Activated T-cell treated with anti-CD3 and anti-CD28 coated beads, Interleukin-2, amount 50 U/mL, for 4 hours (primary cell): ENCODE measurements at regions not wholly inside any gene's neighbourhood (a gene's known extent, or its start where the extent isn't known, plus 50 kb on each side); places are given as distances from the start of the nearest gene placed in this dataset.
"Not testable (repeated sequence)": the region's sequence is repeated elsewhere in the genome, so short reads cannot be mapped to it uniquely, and the experiment has no call there.

ENCODE experiments used
- ATAC-seq, 2 donors: fragments of 200-7000 bp; cut with Tn5 transposase; one replicate each; pipeline ENCODE4 v1.10.0; 2021
- DNase-seq: peaks from one replicate; pipeline ENCODE4 v3.0.0-alpha.2; 2020
- H3K27me3 Mint-ChIP-seq: one replicate; pipeline ENCODE4 v1.8.0; 2021; ENCODE audit warnings: low read depth, mixed read lengths
- H3K36me3 Mint-ChIP-seq: one replicate; pipeline ENCODE4 v1.8.0; 2022; ENCODE audit warnings: mixed read lengths; ENCODE audit not compliant: insufficient read depth
- H3K4me1 Mint-ChIP-seq: one replicate; pipeline ENCODE4 v1.8.0; 2021; ENCODE audit warnings: low read depth, mixed read lengths
- H3K4me3 Mint-ChIP-seq: one replicate; pipeline ENCODE4 v1.8.0; 2021; ENCODE audit warnings: mild to moderate bottlenecking, moderate library complexity, mixed read lengths
- H3K9me3 Mint-ChIP-seq: one replicate; pipeline ENCODE4 v1.8.0; 2021; ENCODE audit warnings: mixed read lengths

DNA sequence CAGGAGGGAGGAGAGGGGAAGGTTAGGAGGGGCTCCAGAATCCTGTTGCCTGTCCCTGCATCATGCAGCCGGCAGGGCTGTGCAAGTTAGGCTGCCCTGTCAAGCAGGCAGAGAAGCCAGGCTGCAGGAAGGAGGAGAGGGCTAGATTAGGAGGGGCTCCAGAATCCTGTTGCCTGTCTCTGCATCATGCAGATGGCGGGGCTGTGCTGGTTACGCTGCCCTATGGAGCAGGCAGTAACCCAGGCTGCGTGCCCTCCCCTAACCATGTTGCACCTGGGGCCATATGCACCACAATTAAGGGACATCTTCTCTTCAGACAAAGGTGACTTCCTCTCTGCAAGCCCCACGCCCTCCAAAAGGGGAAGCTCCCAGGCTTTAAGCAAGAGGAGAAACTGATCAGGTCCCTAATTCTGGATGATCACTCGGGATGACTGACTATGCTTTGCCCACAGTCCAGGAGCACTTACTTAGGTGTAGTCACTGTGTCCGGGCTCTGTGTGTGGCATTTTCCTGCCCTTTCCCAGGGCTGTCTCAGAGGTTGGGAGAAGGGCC, 457.4 kb downstream of the SETD4 start:
- H3K36me3 Mint-ChIP-seq: no peaks in the 10 kb centered on the region
- H3K4me1 Mint-ChIP-seq: no peaks in the 10 kb centered on the region
- peaks cover 12% of the 10 kb centered on the region for H3K27me3 Mint-ChIP-seq
- DNase-seq: no peak
- ATAC-seq: no peak
- peaks cover 5% of the 10 kb centered on the region for H3K9me3 Mint-ChIP-seq
- no peak overlapping the region for H3K4me3 Mint-ChIP-seq

- Mint-ChIP-seq H3K4me3 (no peak overlapping the region), H3K36me3 (no peaks in the 10 kb centered on the region), H3K27me3 (peaks cover 12% of the 10 kb centered on the region), H3K9me3 (no peaks in the 10 kb centered on the region), H3K4me1 (no peaks in the 10 kb centered on the region)
- DNase-seq (no peak), ATAC-seq (no peak)
Observed at GRCh38 chr21:35601211-35601610, 459.1 kb downstream of the SETD4 start.

DNA sequence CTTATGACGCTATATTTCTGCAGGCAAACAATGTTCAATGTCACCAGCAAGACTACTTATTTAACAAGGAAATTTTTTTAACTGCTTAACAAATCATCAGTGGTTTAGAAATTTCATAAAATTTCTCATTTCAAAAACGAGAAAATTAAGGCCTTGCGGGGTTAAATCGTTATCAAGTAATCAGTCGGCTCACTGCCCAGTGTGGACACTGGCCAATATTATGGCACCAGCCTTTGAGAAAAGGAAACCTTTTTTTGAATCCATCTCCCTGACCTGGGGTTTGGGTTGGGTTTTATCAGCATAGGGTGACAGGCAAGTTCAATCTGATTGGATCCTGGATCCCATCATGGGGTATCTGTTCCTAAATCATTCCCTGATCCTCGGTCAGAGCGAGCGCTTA, 461.2 kb downstream of the SETD4 start:
- no peaks in the 10 kb centered on the region for H3K36me3 Mint-ChIP-seq
- H3K4me1 Mint-ChIP-seq: no peaks in the 10 kb centered on the region
- no peaks in the 10 kb centered on the region for H3K9me3 Mint-ChIP-seq
- ATAC-seq (no peak), DNase-seq (no peak)
- peaks cover 8% of the 10 kb centered on the region for H3K27me3 Mint-ChIP-seq
- H3K4me3 Mint-ChIP-seq: no peak overlapping the region

- Mint-ChIP-seq H3K36me3 (no peaks in the 10 kb centered on the region), H3K4me3 (no peak overlapping the region), H3K9me3 (no peaks in the 10 kb centered on the region), H3K27me3 (peaks cover 4% of the 10 kb centered on the region), H3K4me1 (no peaks in the 10 kb centered on the region)
- DNase-seq: no peak
- no peak for ATAC-seq
Observed at GRCh38 chr21:35597750-35598339, 462.5 kb downstream of the SETD4 start.

- Mint-ChIP-seq H3K36me3 (no peaks in the 10 kb centered on the region), H3K9me3 (no peaks in the 10 kb centered on the region), H3K4me3 (no peak overlapping the region), H3K4me1 (no peaks in the 10 kb centered on the region), H3K27me3 (peaks cover 9% of the 10 kb centered on the region)
- ATAC-seq (no peak), DNase-seq (no peak)
Observed at GRCh38 chr21:35594905-35595304, 465.4 kb downstream of the SETD4 start.

DNA sequence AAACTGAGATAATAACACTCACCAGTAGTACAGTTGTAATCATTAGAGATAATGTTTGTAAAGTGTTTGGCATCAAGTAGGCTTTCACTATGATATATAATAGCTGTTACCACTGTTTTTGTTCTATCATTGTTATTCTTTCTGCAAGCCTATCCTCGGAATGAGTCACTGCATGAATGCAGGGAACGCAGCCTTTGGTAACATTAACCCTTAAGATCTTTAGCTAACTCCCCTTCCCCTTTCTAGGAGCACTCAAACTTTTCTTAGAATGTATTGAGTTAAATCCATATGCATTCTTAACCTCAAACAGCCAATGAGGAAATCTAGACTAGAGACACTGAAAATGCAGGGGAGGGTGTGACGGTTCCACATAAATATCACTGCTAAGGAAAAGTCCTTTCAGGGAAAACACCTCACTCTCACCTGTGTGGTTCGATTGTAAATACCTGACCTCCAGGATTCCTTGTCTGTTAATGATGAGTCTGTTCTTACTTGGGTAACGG, 467.3 kb downstream of the SETD4 start:
- Mint-ChIP-seq H3K9me3 (no peaks in the 10 kb centered on the region), H3K4me1 (no peaks in the 10 kb centered on the region), H3K4me3 (no peak overlapping the region), H3K27me3 (peaks cover 9% of the 10 kb centered on the region), H3K36me3 (no peaks in the 10 kb centered on the region)
- ATAC-seq: no peak
- no peak for DNase-seq

DNA sequence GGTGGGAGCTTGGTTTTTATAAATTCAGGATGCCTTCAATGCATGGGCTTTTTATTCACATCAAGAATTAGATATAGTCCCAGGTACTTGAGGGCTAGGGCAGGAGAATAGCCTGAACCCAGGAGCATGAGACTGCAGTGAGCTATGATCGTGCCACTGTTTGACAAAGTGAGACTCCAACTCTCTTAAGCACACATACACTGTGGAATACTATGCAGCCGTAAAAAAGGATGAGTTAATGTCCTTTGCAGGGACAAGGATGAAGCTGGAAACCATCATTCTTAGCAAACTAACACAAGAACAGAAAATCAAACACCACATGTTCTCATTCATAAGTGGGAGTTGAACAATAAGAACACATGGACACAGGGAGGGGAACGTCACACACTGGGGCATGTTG, 470.0 kb downstream of the SETD4 start:
- not testable (repeated sequence) for H3K36me3 Mint-ChIP-seq, H3K9me3 Mint-ChIP-seq, ATAC-seq, H3K4me1 Mint-ChIP-seq, DNase-seq, H3K4me3 Mint-ChIP-seq, H3K27me3 Mint-ChIP-seq

GRCh38 chr21:35587841-35588380, 472.4 kb downstream of the SETD4 start:
- Mint-ChIP-seq H3K27me3 (peaks cover 8% of the 10 kb centered on the region), H3K4me1 (peaks cover 1% of the 10 kb centered on the region), H3K4me3 (no peak overlapping the region), H3K36me3 (no peaks in the 10 kb centered on the region), H3K9me3 (no peaks in the 10 kb centered on the region)
- DNase-seq: no peak
- no peak for ATAC-seq

DNA sequence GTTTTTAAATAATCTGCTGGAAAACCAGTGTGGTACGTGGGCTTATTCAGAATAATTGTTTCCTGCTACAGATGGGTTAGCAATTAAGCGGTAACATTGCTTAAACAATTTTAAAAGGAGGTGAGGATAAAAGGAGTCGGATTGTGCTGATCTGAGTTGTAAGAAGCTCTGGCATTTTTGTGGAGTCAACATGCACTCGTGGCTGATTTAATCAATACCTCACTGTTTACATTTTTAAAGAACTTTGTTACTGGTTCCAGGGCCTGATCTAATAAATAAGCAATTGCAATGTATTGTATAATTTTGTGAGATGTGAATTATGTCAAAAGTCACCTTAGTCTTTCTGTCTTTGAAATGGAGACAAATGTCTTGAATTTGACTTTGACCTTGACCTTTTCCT, 474.0 kb downstream of the SETD4 start:
- Mint-ChIP-seq H3K27me3 (peaks cover 10% of the 10 kb centered on the region), H3K4me3 (no peak overlapping the region), H3K36me3 (no peaks in the 10 kb centered on the region), H3K4me1 (peaks cover 2% of the 10 kb centered on the region), H3K9me3 (no peaks in the 10 kb centered on the region)
- DNase-seq (no peak), ATAC-seq (no peak)

- ATAC-seq: no peak
- no peaks in the 10 kb centered on the region for H3K36me3 Mint-ChIP-seq
Observed at GRCh38 chr21:35585878-35586277, 474.4 kb downstream of the SETD4 start.

GRCh38 chr21:35585155-35585554, 475.2 kb downstream of the SETD4 start:
- Mint-ChIP-seq H3K9me3 (no peaks in the 10 kb centered on the region), H3K36me3 (no peaks in the 10 kb centered on the region), H3K27me3 (peaks cover 10% of the 10 kb centered on the region), H3K4me1 (peaks cover 3% of the 10 kb centered on the region), H3K4me3 (no peak overlapping the region)
- ATAC-seq: no peak
- no peak for DNase-seq

More at GRCh38 chr21:35585878-35586277, 474.4 kb downstream of the SETD4 start:
- H3K9me3 Mint-ChIP-seq: no peaks in the 10 kb centered on the region
- peaks cover 2% of the 10 kb centered on the region for H3K4me1 Mint-ChIP-seq
- DNase-seq: no peak
- H3K4me3 Mint-ChIP-seq: no peak overlapping the region
- H3K27me3 Mint-ChIP-seq: peaks cover 12% of the 10 kb centered on the region

- Mint-ChIP-seq H3K4me1 (peaks cover 18% of the 10 kb centered on the region), H3K36me3 (no peaks in the 10 kb centered on the region), H3K27me3 (peaks cover 10% of the 10 kb centered on the region), H3K4me3 (no peak overlapping the region), H3K9me3 (no peaks in the 10 kb centered on the region)
- DNase-seq (no peak), ATAC-seq (no peak)
Observed at GRCh38 chr21:35583566-35584216, 476.6 kb downstream of the SETD4 start.

DNA sequence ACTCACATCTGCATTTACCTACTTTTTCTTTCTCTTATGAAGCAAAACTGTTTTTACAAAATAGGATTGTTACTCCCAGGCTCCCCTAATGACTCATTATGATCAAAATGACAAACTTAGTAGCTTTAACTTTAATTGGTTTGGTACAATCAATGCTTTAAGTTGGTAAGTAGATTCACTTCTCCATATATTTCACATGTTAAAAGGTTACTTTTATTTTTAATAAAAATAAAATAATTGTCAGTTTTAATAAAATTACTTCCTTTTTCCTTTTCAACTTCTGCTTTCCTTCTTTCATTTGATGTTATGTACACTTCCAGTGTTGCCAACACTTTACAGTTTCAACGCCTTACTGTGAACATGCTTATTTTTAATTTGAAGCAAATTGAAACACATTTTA, 477.6 kb downstream of the SETD4 start:
- DNase-seq (no peak), ATAC-seq (no peak)
- Mint-ChIP-seq H3K4me3 (no peak overlapping the region), H3K4me1 (peaks cover 22% of the 10 kb centered on the region), H3K9me3 (no peaks in the 10 kb centered on the region), H3K27me3 (peaks cover 10% of the 10 kb centered on the region), H3K36me3 (no peaks in the 10 kb centered on the region)

GRCh38 chr21:35581640-35582039, 478.7 kb downstream of the SETD4 start:
- Mint-ChIP-seq H3K9me3 (no peaks in the 10 kb centered on the region), H3K27me3 (peaks cover 10% of the 10 kb centered on the region), H3K36me3 (no peaks in the 10 kb centered on the region), H3K4me3 (no peak overlapping the region), H3K4me1 (peaks cover 22% of the 10 kb centered on the region)
- DNase-seq (no peak), ATAC-seq (no peak)
